ENCODE measurements at regions not wholly inside any gene's neighbourhood (a gene's known extent, or its start where the extent isn't known, plus 50 kb on each side); places are given as distances from the start of the nearest gene placed in this dataset.

- CTCF ChIA-PET (ENCODE audit: low intra/inter-chr PET ratio), result no interaction called here
- Histone ChIP-seq H3K79me2 (ENCODE audit: control insufficient read depth, insufficient read depth, low read length) (no peaks in the 10 kb centered on the region), H2AFZ (ENCODE audit: low read depth, low read length) (no peak overlapping the region), H3K9me3 (replicated peaks; ENCODE audit: control insufficient read depth, insufficient read depth, low read depth, low read length) (no peaks in the 10 kb centered on the region; the same call in 1 of the 2 replicates), H3K27me3 (ENCODE audit: control insufficient read depth in 2 of 2, insufficient read depth in 2 of 2, low read length in 2 of 2) (no peaks in the 10 kb centered on the region), H3K27ac (ENCODE audit: extremely low read depth, low read depth, low read length) (no peak overlapping the region), H3K4me2 (ENCODE audit: insufficient read depth, low read length) (no peak overlapping the region), H3K9ac (ENCODE audit: insufficient read depth in 1 of 2, low read depth in 2 of 2, low read length in 2 of 2) (no peak overlapping the region), H4K20me1 (replicated peaks; ENCODE audit: control insufficient read depth, insufficient read depth, low read length) (no peaks in the 10 kb centered on the region), H3K4me1 (replicated peaks in 1 of 2; ENCODE audit: control insufficient read depth in 2 of 2, insufficient read depth in 2 of 2, low read length in 2 of 2) (no peaks in the 10 kb centered on the region), H3K9me1 (ENCODE audit: control insufficient read depth, insufficient read depth, low read length) (no peaks in the 10 kb centered on the region), H3K4me3 (no peak overlapping the region), H3K36me3 (ENCODE audit: control insufficient read depth, insufficient read depth, low read length) (no peaks in the 10 kb centered on the region)
- FAIRE-seq (no peak), DNase-seq (ENCODE audit: extremely low read depth in 1 of 4, low spot score in 3 of 4) (no peak), ATAC-seq (no peak)
- POLR2A ChIA-PET, result no interaction called here
- in situ Hi-C loops (cut with MboI), result no loop called here
- WGBS (ENCODE audit: insufficient coverage, low coverage, missing lambda C conversion rate), result 0% methylated on average over 1 of the region's 1 CpG
- no TSS peak for BruUV-seq (replicated peaks)
- intact Hi-C loops (cut with micrococcal nuclease), result no loop called here
- TF ChIP-seq POLR2A (conservative IDR thresholded peaks at IDR 0.05), result no peak
- no peak for TF ChIP-seq YBX1 (IDR thresholded peaks at IDR 0.05)
- TF ChIP-seq ZNF707 (CRISPR knock-in tag; conservative IDR thresholded peaks at IDR 0.05), result no peak
- TF ChIP-seq ZNF174 (CRISPR knock-in tag; IDR thresholded peaks at IDR 0.05), result no peak
- no peak for TF ChIP-seq ZNF639 (CRISPR knock-in tag; conservative IDR thresholded peaks at IDR 0.05 in 1 of 2, IDR thresholded peaks at IDR 0.05 in 1 of 2)
- no peak for TF ChIP-seq ZC3H8 (IDR thresholded peaks at IDR 0.05)
- TF ChIP-seq PTRF (tag; IDR thresholded peaks at IDR 0.05), result no peak
- no peak for TF ChIP-seq TBL1XR1 (IDR thresholded peaks at IDR 0.05; ENCODE audit: low read length in 2 of 2)
- no peak for TF ChIP-seq ZNF79 (CRISPR knock-in tag; IDR thresholded peaks at IDR 0.05; ENCODE audit: low read depth)
- no peak for TF ChIP-seq ZNF232 (CRISPR knock-in tag; IDR thresholded peaks at IDR 0.05)
- TF ChIP-seq ZNF311 (CRISPR knock-in tag; IDR thresholded peaks at IDR 0.05), result no peak
Observed at GRCh38 chr5:101843055-101843454, 453.0 kb downstream of the SLCO4C1 start.

All from K562 (cell line).